ENCODE measurements at regions not wholly inside any gene's neighbourhood (a gene's known extent, or its start where the extent isn't known, plus 50 kb on each side); places are given as distances from the start of the nearest gene placed in this dataset.

DNA sequence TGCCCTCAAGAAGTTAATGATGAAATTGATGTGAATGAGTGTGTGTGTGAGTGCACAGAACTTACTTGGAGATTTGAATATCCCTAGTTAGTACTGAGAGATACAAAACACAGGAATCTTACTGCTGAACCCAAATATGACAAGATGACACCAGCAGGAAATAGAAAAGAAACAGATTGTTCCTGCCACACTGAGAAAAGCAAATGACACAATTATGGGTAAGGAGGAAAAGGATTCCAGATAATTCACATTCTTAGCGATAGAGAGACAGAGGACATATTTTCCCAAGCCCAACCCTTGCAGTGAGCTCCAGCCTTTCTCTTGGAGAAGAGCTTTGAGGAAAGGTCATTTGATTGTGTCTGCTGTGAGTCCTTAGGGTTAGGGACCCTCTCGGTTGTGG is 105.7 kb upstream of the SMIM21 start:
- WGBS, 4 donors = 53 to 71% (median 60%) methylated on average over 2 of the region's 2 CpGs
- Histone ChIP-seq H3K4me3 (no peak overlapping the region), H3K27ac (no peak overlapping the region), H3K36me3 (replicated peaks in 1 of 2) (no peaks in the 10 kb centered on the region), H3K9me3 (replicated peaks in 1 of 3) (no peaks in the 10 kb centered on the region), H3K27me3 (no peaks in the 10 kb centered on the region), H3K4me1 (replicated peaks in 1 of 2) (no peaks in the 10 kb centered on the region)
- intact Hi-C loops (cut with DNase I) = no loop called here
- no peak for DNase-seq
- TF ChIP-seq, protein P1, sequence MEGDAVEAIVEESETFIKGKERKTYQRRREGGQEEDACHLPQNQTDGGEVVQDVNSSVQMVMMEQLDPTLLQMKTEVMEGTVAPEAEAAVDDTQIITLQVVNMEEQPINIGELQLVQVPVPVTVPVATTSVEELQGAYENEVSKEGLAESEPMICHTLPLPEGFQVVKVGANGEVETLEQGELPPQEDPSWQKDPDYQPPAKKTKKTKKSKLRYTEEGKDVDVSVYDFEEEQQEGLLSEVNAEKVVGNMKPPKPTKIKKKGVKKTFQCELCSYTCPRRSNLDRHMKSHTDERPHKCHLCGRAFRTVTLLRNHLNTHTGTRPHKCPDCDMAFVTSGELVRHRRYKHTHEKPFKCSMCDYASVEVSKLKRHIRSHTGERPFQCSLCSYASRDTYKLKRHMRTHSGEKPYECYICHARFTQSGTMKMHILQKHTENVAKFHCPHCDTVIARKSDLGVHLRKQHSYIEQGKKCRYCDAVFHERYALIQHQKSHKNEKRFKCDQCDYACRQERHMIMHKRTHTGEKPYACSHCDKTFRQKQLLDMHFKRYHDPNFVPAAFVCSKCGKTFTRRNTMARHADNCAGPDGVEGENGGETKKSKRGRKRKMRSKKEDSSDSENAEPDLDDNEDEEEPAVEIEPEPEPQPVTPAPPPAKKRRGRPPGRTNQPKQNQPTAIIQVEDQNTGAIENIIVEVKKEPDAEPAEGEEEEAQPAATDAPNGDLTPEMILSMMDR (IDR thresholded peaks at IDR 0.05) = no peak
- no peak for TF ChIP-seq POLR2A (IDR thresholded peaks at IDR 0.05)

DNA sequence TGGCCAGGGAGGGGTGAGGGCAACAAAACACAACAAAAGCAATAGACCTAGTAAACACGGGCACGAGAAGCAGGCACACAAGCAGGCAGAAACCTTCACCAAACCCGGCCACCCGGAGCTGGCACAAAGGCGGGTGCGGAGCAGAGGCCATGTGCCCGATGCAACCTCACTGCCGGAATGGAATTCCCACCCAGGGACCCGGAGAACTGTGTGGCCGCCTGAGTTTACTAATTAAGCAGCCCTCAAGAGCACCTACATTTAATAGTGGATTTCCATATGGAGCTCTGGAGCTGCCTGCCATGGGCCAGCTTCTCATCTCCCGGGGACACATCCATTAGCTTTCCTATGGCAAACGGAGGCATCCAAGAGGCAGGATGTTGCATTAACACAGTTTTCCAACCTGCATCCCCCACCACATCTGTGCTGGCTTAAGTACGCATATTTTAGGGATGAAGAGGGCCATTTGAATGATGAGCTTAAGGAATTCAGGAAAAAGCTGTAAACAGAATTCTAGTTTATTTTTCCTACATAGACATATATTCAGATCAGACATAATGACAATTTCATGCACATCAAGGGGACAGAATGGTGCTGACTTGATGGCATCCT is 104.5 kb upstream of the SMIM21 start:
- WGBS, 4 donors = 85 to 92% (median 89%) methylated on average over 13 of the region's 13 CpGs
- Histone ChIP-seq H3K36me3 (replicated peaks in 1 of 2) (no peaks in the 10 kb centered on the region), H3K27ac (no peak overlapping the region), H3K27me3 (no peaks in the 10 kb centered on the region), H3K9me3 (replicated peaks in 1 of 3) (no peaks in the 10 kb centered on the region), H3K4me3 (no peak overlapping the region), H3K4me1 (replicated peaks in 1 of 2) (no peaks in the 10 kb centered on the region)
- TF ChIP-seq, protein P1 (IDR thresholded peaks at IDR 0.05) = no peak
- TF ChIP-seq POLR2A (IDR thresholded peaks at IDR 0.05) = no peak
- DNase-seq = no peak
- intact Hi-C loops (cut with DNase I) = no loop called here

DNA sequence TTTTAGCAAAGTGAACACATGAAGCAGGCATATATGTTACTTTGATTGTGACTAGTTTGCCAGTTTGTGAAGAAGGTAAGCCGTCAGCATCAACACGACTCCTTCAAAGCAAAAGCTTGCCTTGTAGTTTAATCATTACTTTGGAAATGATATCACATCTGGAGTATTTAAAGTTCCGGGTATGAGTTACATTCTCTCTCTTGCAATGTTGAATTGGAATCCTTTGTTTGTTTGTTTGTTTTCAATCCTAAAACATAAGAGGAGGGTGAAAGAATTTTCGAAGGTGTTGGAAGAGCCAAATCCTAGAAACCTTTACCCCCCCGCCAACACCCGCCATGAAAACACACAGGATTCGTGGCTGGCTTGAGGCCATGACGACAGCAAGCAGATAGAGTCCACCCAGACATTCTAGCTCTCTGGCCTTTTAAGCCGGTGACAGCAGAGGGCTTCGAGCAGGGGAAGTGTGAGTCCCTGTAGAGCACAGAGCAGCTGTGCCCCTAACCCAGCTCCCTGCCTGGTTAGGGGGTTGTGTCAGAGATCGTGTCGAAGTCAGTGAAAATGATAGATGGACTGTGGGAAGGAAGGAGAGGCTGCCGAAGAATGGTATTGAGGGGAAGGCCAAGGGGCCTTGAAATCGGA is 103.8 kb upstream of the SMIM21 start:
- no peaks in the 10 kb centered on the region for H3K27me3 ChIP-seq
- WGBS, 4 donors = 54 to 66% (median 58%) methylated on average over 14 of the region's 14 CpGs
- no peaks in the 10 kb centered on the region for H3K4me1 ChIP-seq (replicated peaks in 1 of 2)
- no peaks in the 10 kb centered on the region for H3K36me3 ChIP-seq (replicated peaks in 1 of 2)
- H3K4me3 ChIP-seq = no peak overlapping the region
- no peak for TF ChIP-seq POLR2A (IDR thresholded peaks at IDR 0.05)
- TF ChIP-seq, protein P1 (IDR thresholded peaks at IDR 0.05) = no peak
- H3K9me3 ChIP-seq (replicated peaks in 1 of 3) = no peaks in the 10 kb centered on the region
- no peak for DNase-seq
- intact Hi-C loops (cut with DNase I) = no loop called here
- no peak overlapping the region for H3K27ac ChIP-seq

DNA sequence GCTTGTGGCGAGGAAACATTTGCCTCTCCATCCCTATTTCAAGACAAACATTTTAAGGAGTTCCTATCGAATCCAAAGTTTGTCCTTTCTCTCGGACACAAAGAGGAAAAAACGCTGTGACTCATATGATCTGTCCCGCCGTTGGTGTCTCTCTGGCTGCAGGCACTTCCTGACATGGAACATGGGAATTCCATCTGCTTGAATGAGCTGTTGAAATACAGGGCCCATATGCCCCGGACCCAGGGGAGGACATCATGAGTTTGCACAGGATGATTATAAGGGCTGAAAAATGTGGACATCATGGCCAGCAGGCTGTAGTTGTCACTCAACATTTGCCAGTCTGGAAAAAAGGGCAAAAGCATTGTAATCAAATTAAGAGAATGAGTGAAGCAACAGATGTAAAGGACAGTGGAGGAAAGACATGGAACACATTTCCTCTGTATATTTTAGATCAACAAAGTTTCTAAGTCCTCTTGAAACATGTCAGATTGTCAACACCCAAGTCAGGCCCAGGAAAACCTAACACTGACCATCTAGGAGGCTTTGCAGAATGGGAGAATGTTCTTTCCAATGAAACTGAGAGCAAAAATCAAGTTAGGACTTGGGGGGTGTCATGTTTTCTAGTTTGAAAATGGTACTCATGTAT is 103.2 kb upstream of the SMIM21 start:
- WGBS, 4 donors = 83 to 87% (median 85%) methylated on average over 7 of the region's 7 CpGs
- TF ChIP-seq, protein P1 (IDR thresholded peaks at IDR 0.05) = no peak
- no peak for TF ChIP-seq POLR2A (IDR thresholded peaks at IDR 0.05)

More for the DNA sequence above, 103.2 kb upstream of the SMIM21 start:
- Histone ChIP-seq H3K27me3 (no peaks in the 10 kb centered on the region), H3K36me3 (replicated peaks in 1 of 2) (no peaks in the 10 kb centered on the region), H3K27ac (no peak overlapping the region), H3K4me1 (replicated peaks in 1 of 2) (no peaks in the 10 kb centered on the region), H3K9me3 (replicated peaks in 1 of 3) (no peaks in the 10 kb centered on the region), H3K4me3 (no peak overlapping the region)
- DNase-seq = no peak
- intact Hi-C loops (cut with DNase I) = no loop called here

All from adrenal gland (tissue), 9 donors.